Colonic mucosa (tissue), 4 donors: ENCODE measurements at regions not wholly inside any gene's neighbourhood (a gene's known extent, or its start where the extent isn't known, plus 50 kb on each side); places are given as distances from the start of the nearest gene placed in this dataset.

ENCODE experiments used
- DNase-seq: peaks from one replicate; pipeline ENCODE4 v3.0.0-alpha.2; 2020
- H3K27ac ChIP-seq: fragments of 200-600 bp; one replicate; pipeline ENCODE4 v1.8.0; 2021
- H3K27me3 ChIP-seq: fragments of 200-600 bp; one replicate; pipeline ENCODE4 v1.8.0; 2021
- H3K36me3 ChIP-seq: fragments of 200-600 bp; one replicate; pipeline ENCODE4 v1.8.0; 2021
- H3K4me1 ChIP-seq: fragments of 200-600 bp; one replicate; pipeline ENCODE4 v1.8.0; 2021; ENCODE audit warnings: mild to moderate bottlenecking
- H3K4me3 ChIP-seq: fragments of 200-600 bp; one replicate; pipeline ENCODE4 v1.8.0; 2021
- H3K9ac ChIP-seq, 2 donors: one replicate each; pipeline ENCODE4 v1.7.0; 2013; ENCODE audit warnings: control low read depth in 2 of 2, low read depth in 2 of 2, low read length in 2 of 2
- H3K9me3 ChIP-seq: fragments of 200-600 bp; one replicate; pipeline ENCODE4 v1.8.0; 2021
- CTCF ChIP-seq: fragments of 200-600 bp; IDR thresholded peaks from one replicate; pipeline ENCODE4 v1.8.0; 2022; ENCODE audit warnings: antibody characterized with exemption, mild to moderate bottlenecking
- intact Hi-C: fragments of 100-400 bp; cut with DNase I; formaldehyde crosslinking; loops from one replicate; pipeline ENCODE4 v1.14.1; 2022
- donor health status: healthy.
- donor health status: DM: no; HTN: no; CAD: no.
- donor health status: DM: no; HTN: no; CAD: no.

- no peak for DNase-seq
- no peaks in the 10 kb centered on the region for H3K9me3 ChIP-seq
- no peak for TF ChIP-seq CTCF
- H3K27ac ChIP-seq, result no peak overlapping the region
- H3K27me3 ChIP-seq, result no peaks in the 10 kb centered on the region
- peak overlapping the region in 1 of 2 donors; percentile 2 for H3K9ac ChIP-seq
- intact Hi-C loops, result no loop called here
- no peaks in the 10 kb centered on the region for H3K4me1 ChIP-seq
- H3K4me3 ChIP-seq, result no peak overlapping the region
- no peaks in the 10 kb centered on the region for H3K36me3 ChIP-seq
Measured at GRCh38 chr18:55998071-55998522, 410.1 kb upstream of the TCF4 start.

GRCh38 chr18:55997151-55997561 is 409.2 kb upstream of the TCF4 start:
- Histone ChIP-seq H3K4me3 (no peak overlapping the region), H3K27me3 (no peaks in the 10 kb centered on the region), H3K36me3 (no peaks in the 10 kb centered on the region), H3K27ac (no peak overlapping the region), H3K9ac (no peak overlapping the region), H3K9me3 (no peaks in the 10 kb centered on the region), H3K4me1 (no peaks in the 10 kb centered on the region)
- DNase-seq, result no peak
- intact Hi-C loops, result no loop called here
- TF ChIP-seq CTCF, result no peak

- H3K27me3 ChIP-seq, result no peaks in the 10 kb centered on the region
- no peak for DNase-seq
- no peak for TF ChIP-seq CTCF
- H3K4me3 ChIP-seq, result no peak overlapping the region
- no peaks in the 10 kb centered on the region for H3K4me1 ChIP-seq
- intact Hi-C loops, result no loop called here
- no peak overlapping the region for H3K9ac ChIP-seq
- H3K9me3 ChIP-seq, result no peaks in the 10 kb centered on the region
- no peaks in the 10 kb centered on the region for H3K36me3 ChIP-seq
- H3K27ac ChIP-seq, result no peak overlapping the region
Measured at GRCh38 chr18:55996717-55997116, 408.7 kb upstream of the TCF4 start.

GRCh38 chr18:55990186-55990585 is 402.2 kb upstream of the TCF4 start:
- intact Hi-C loops, result no loop called here
- H3K9ac ChIP-seq, result no peak overlapping the region
- H3K36me3 ChIP-seq, result no peaks in the 10 kb centered on the region
- no peak overlapping the region for H3K27ac ChIP-seq
- DNase-seq, result no peak
- no peaks in the 10 kb centered on the region for H3K4me1 ChIP-seq
- H3K9me3 ChIP-seq, result no peaks in the 10 kb centered on the region
- H3K27me3 ChIP-seq, result no peaks in the 10 kb centered on the region
- no peak overlapping the region for H3K4me3 ChIP-seq
- TF ChIP-seq CTCF, result no peak

GRCh38 chr18:55988537-55988936 is 400.5 kb upstream of the TCF4 start:
- Histone ChIP-seq H3K27me3 (no peaks in the 10 kb centered on the region), H3K4me1 (no peaks in the 10 kb centered on the region), H3K4me3 (no peak overlapping the region), H3K9ac (no peak overlapping the region), H3K36me3 (no peaks in the 10 kb centered on the region), H3K9me3 (no peaks in the 10 kb centered on the region), H3K27ac (no peak overlapping the region)
- intact Hi-C loops, result no loop called here
- DNase-seq, result no peak
- TF ChIP-seq CTCF, result no peak

GRCh38 chr18:55983433-55983832 is 395.4 kb upstream of the TCF4 start:
- Histone ChIP-seq H3K27ac (no peak overlapping the region), H3K9ac (no peak overlapping the region), H3K4me3 (no peak overlapping the region), H3K9me3 (no peaks in the 10 kb centered on the region), H3K4me1 (no peaks in the 10 kb centered on the region), H3K36me3 (no peaks in the 10 kb centered on the region), H3K27me3 (no peaks in the 10 kb centered on the region)
- TF ChIP-seq CTCF, result no peak
- no peak for DNase-seq
- intact Hi-C loops, result no loop called here
